ENCODE measurements at regions not wholly inside any gene's neighbourhood (a gene's known extent, or its start where the extent isn't known, plus 50 kb on each side); places are given as distances from the start of the nearest gene placed in this dataset.

GRCh38 chr15:38876621-38877020, 312.0 kb upstream of the RASGRP1 start:
- TF ChIP-seq CTCF (IDR thresholded peaks at IDR 0.05; ENCODE audit: low read depth, low read length) = no peak
- TF ChIP-seq EZH2phosphoT487 (IDR thresholded peaks at IDR 0.05; ENCODE audit: low read depth) = no peak
- H3K9ac ChIP-seq (ENCODE audit: low read length) = no peak overlapping the region
- H3K27me3 ChIP-seq (ENCODE audit: low read depth, low read length) = no peaks in the 10 kb centered on the region
- no peak overlapping the region for H2AFZ ChIP-seq (ENCODE audit: low read depth, low read length)
- H3K27ac ChIP-seq (ENCODE audit: low read length) = no peak overlapping the region
- no peaks in the 10 kb centered on the region for H3K4me1 ChIP-seq (ENCODE audit: low read length)
- H3K36me3 ChIP-seq (replicated peaks; ENCODE audit: low read depth, low read length) = no peaks in the 10 kb centered on the region
- no peaks in the 10 kb centered on the region for H3K79me2 ChIP-seq (ENCODE audit: low read length)
- no peaks in the 10 kb centered on the region for H4K20me1 ChIP-seq (ENCODE audit: insufficient read depth, low read length)
- no peak overlapping the region for H3K4me2 ChIP-seq (ENCODE audit: low read length)
- H3K9me3 ChIP-seq (ENCODE audit: insufficient read depth, low read length) = no peaks in the 10 kb centered on the region
- no peak overlapping the region for H3K4me3 ChIP-seq (ENCODE audit: low read length)

GRCh38 chr15:38877471-38877870, 312.9 kb upstream of the RASGRP1 start:
- Histone ChIP-seq H3K9ac (ENCODE audit: low read length) (no peak overlapping the region), H3K4me3 (ENCODE audit: low read length) (no peak overlapping the region), H3K27ac (ENCODE audit: low read length) (no peak overlapping the region), H2AFZ (ENCODE audit: low read depth, low read length) (no peak overlapping the region), H4K20me1 (ENCODE audit: insufficient read depth, low read length) (no peaks in the 10 kb centered on the region), H3K9me3 (ENCODE audit: insufficient read depth, low read length) (no peaks in the 10 kb centered on the region), H3K4me2 (ENCODE audit: low read length) (no peak overlapping the region), H3K36me3 (replicated peaks; ENCODE audit: low read depth, low read length) (no peaks in the 10 kb centered on the region), H3K27me3 (ENCODE audit: low read depth, low read length) (no peaks in the 10 kb centered on the region), H3K79me2 (ENCODE audit: low read length) (no peaks in the 10 kb centered on the region), H3K4me1 (ENCODE audit: low read length) (no peaks in the 10 kb centered on the region)
- TF ChIP-seq CTCF (IDR thresholded peaks at IDR 0.05; ENCODE audit: low read depth, low read length) = no peak
- TF ChIP-seq EZH2phosphoT487 (IDR thresholded peaks at IDR 0.05; ENCODE audit: low read depth) = no peak

GRCh38 chr15:38878026-38878425, 313.4 kb upstream of the RASGRP1 start:
- H3K27me3 ChIP-seq (ENCODE audit: low read depth, low read length) = no peaks in the 10 kb centered on the region
- H4K20me1 ChIP-seq (ENCODE audit: insufficient read depth, low read length) = no peaks in the 10 kb centered on the region
- H3K4me3 ChIP-seq (ENCODE audit: low read length) = no peak overlapping the region
- no peaks in the 10 kb centered on the region for H3K36me3 ChIP-seq (replicated peaks; ENCODE audit: low read depth, low read length)
- H2AFZ ChIP-seq (ENCODE audit: low read depth, low read length) = no peak overlapping the region
- H3K4me1 ChIP-seq (ENCODE audit: low read length) = no peaks in the 10 kb centered on the region
- TF ChIP-seq EZH2phosphoT487 (IDR thresholded peaks at IDR 0.05; ENCODE audit: low read depth) = no peak
- no peak for TF ChIP-seq CTCF (IDR thresholded peaks at IDR 0.05; ENCODE audit: low read depth, low read length)
- H3K79me2 ChIP-seq (ENCODE audit: low read length) = no peaks in the 10 kb centered on the region
- H3K27ac ChIP-seq (ENCODE audit: low read length) = no peak overlapping the region
- H3K9ac ChIP-seq (ENCODE audit: low read length) = no peak overlapping the region
- no peak overlapping the region for H3K4me2 ChIP-seq (ENCODE audit: low read length)
- no peaks in the 10 kb centered on the region for H3K9me3 ChIP-seq (ENCODE audit: insufficient read depth, low read length)

GRCh38 chr15:38878926-38879325, 314.3 kb upstream of the RASGRP1 start:
- Histone ChIP-seq H3K79me2 (ENCODE audit: low read length) (no peaks in the 10 kb centered on the region), H3K4me2 (ENCODE audit: low read length) (no peak overlapping the region), H3K9me3 (ENCODE audit: insufficient read depth, low read length) (no peaks in the 10 kb centered on the region), H3K4me1 (ENCODE audit: low read length) (no peaks in the 10 kb centered on the region), H3K27ac (ENCODE audit: low read length) (no peak overlapping the region), H2AFZ (ENCODE audit: low read depth, low read length) (no peak overlapping the region), H3K36me3 (replicated peaks; ENCODE audit: low read depth, low read length) (no peaks in the 10 kb centered on the region), H3K9ac (ENCODE audit: low read length) (no peak overlapping the region), H3K27me3 (ENCODE audit: low read depth, low read length) (0 out of 2 replicates have a peak, but pooled peaks cover 4% of the 10 kb centered on the region), H3K4me3 (ENCODE audit: low read length) (no peak overlapping the region), H4K20me1 (ENCODE audit: insufficient read depth, low read length) (no peaks in the 10 kb centered on the region)
- TF ChIP-seq CTCF (IDR thresholded peaks at IDR 0.05; ENCODE audit: low read depth, low read length) = no peak
- no peak for TF ChIP-seq EZH2phosphoT487 (IDR thresholded peaks at IDR 0.05; ENCODE audit: low read depth)

Data from OCI-LY3 (cell line).